Ammon's horn (tissue), 1 donor: ENCODE measurements at regions not wholly inside any gene's neighbourhood (a gene's known extent, or its start where the extent isn't known, plus 50 kb on each side); places are given as distances from the start of the nearest gene placed in this dataset.
"Not testable (repeated sequence)": the region's sequence is repeated elsewhere in the genome, so short reads cannot be mapped to it uniquely, and the experiment has no call there.

Source experiments
- DNase-seq: peaks from one replicate; pipeline ENCODE4 v3.0.0-alpha.2; 2016; ENCODE audit warnings: low spot score

GRCh38 chr13:81283062-81283461 lies 942.1 kb upstream of the SPRY2 start:
- DNase-seq = no peak

- no peak for DNase-seq
These were observed 934.8 kb upstream of the SPRY2 start for GRCh38 chr13:81275666-81276258.

GRCh38 chr13:81247711-81248110 lies 906.8 kb upstream of the SPRY2 start:
- no peak for DNase-seq

GRCh38 chr13:81246556-81246955 lies 905.6 kb upstream of the SPRY2 start:
- DNase-seq = peak; percentile 12

GRCh38 chr13:81244011-81244410 lies 903.1 kb upstream of the SPRY2 start:
- no peak for DNase-seq

GRCh38 chr13:81230386-81230785 lies 889.5 kb upstream of the SPRY2 start:
- DNase-seq = peak; percentile 5

GRCh38 chr13:81226830-81227229 lies 885.9 kb upstream of the SPRY2 start:
- DNase-seq = not testable (repeated sequence)

- DNase-seq = no peak
These were observed 883.4 kb upstream of the SPRY2 start for GRCh38 chr13:81224209-81224833.

GRCh38 chr13:81223778-81224177 lies 882.9 kb upstream of the SPRY2 start:
- DNase-seq = no peak

GRCh38 chr13:81211713-81212112 lies 870.8 kb upstream of the SPRY2 start:
- DNase-seq = no peak

GRCh38 chr13:81207636-81208035 lies 866.7 kb upstream of the SPRY2 start:
- no peak for DNase-seq

GRCh38 chr13:81207231-81207630 lies 866.3 kb upstream of the SPRY2 start:
- DNase-seq = no peak

- no peak for DNase-seq
These were observed 862.9 kb upstream of the SPRY2 start for GRCh38 chr13:81203783-81204182.

GRCh38 chr13:81199956-81200355 lies 859.0 kb upstream of the SPRY2 start:
- no peak for DNase-seq

- no peak for DNase-seq
These were observed 857.0 kb upstream of the SPRY2 start for GRCh38 chr13:81197966-81198365.

- no peak for DNase-seq
These were observed 856.6 kb upstream of the SPRY2 start for GRCh38 chr13:81197483-81197882.

- DNase-seq = no peak
These were observed 853.4 kb upstream of the SPRY2 start for GRCh38 chr13:81194362-81194761.

- no peak for DNase-seq
These were observed 843.8 kb upstream of the SPRY2 start for GRCh38 chr13:81184556-81185265.

GRCh38 chr13:81172603-81173002 lies 831.7 kb upstream of the SPRY2 start:
- DNase-seq = no peak

- peak; percentile 5 for DNase-seq
These were observed 830.2 kb upstream of the SPRY2 start for GRCh38 chr13:81171065-81171647.

- DNase-seq = not testable (repeated sequence)
These were observed 822.9 kb upstream of the SPRY2 start for GRCh38 chr13:81163823-81164222.

GRCh38 chr13:81153478-81153877 lies 812.6 kb upstream of the SPRY2 start:
- no peak for DNase-seq

- no peak for DNase-seq
These were observed 807.9 kb upstream of the SPRY2 start for GRCh38 chr13:81148822-81149221.
